ENCODE measurements at regions not wholly inside any gene's neighbourhood (a gene's known extent, or its start where the extent isn't known, plus 50 kb on each side); places are given as distances from the start of the nearest gene placed in this dataset.

GRCh38 chr9:79902825-79903600 lies 331.2 kb downstream of the TLE4 start:
- Histone ChIP-seq H3K79me2 (ENCODE audit: control insufficient read depth, insufficient read depth, low read length) (no peaks in the 10 kb centered on the region), H4K20me1 (replicated peaks; ENCODE audit: control insufficient read depth, extremely low read depth, insufficient read depth, low read length) (no peaks in the 10 kb centered on the region), H3K4me3 (replicated peaks in 1 of 3; ENCODE audit: insufficient read depth in 1 of 3, low read depth in 1 of 3, low read length in 3 of 3) (no peak overlapping the region), H3K36me3 (ENCODE audit: control insufficient read depth in 2 of 2, extremely low read depth in 1 of 2, insufficient read depth in 2 of 2, low read length in 2 of 2) (no peaks in the 10 kb centered on the region), H3K9me1 (replicated peaks; ENCODE audit: control insufficient read depth, extremely low read depth, insufficient read depth, low read length) (no peaks in the 10 kb centered on the region), H3K27me3 (ENCODE audit: control insufficient read depth in 2 of 2, insufficient read depth in 2 of 2, low read length in 2 of 2) (peaks cover 0 to 3% of the 10 kb centered on the region in 2 experiments), H2AFZ (ENCODE audit: low read depth, low read length) (no peak overlapping the region), H3K4me2 (ENCODE audit: insufficient read depth, low read length) (no peak overlapping the region), H3K4me1 (ENCODE audit: control insufficient read depth, extremely low read depth, insufficient read depth, low read length) (no peaks in the 10 kb centered on the region), H3K9me3 (replicated peaks; ENCODE audit: control insufficient read depth, insufficient read depth, low read length) (no peaks in the 10 kb centered on the region), H3K9ac (replicated peaks; ENCODE audit: extremely low read depth, insufficient read depth, low read length) (no peak overlapping the region), H3K27ac (ENCODE audit: insufficient read depth, low read depth, low read length) (no peak overlapping the region)
- CTCF ChIA-PET = no interaction called here
- POLR2A ChIA-PET = no interaction called here
- FAIRE-seq (no peak), DNase-seq (ENCODE audit: low read depth, low spot score) (no peak)
- BruUV-seq (replicated peaks) = no TSS peak
- intact Hi-C loops (cut with micrococcal nuclease) = no loop called here
- no peak for TF ChIP-seq FOS (IDR thresholded peaks at IDR 0.05; ENCODE audit: borderline replicate concordance, insufficient read depth, low read length)
- dilution Hi-C loops (cut with MboI; ENCODE audit: extremely low pct_ligation_motif_present, low sequenced_read_pairs) = no loop called here

GRCh38 chr9:79900754-79901153 lies 329.0 kb downstream of the TLE4 start:
- intact Hi-C loops (cut with micrococcal nuclease) (no loop called here), dilution Hi-C loops (cut with MboI; ENCODE audit: extremely low pct_ligation_motif_present, low sequenced_read_pairs) (no loop called here)
- Histone ChIP-seq H4K20me1 (replicated peaks; ENCODE audit: control insufficient read depth, extremely low read depth, insufficient read depth, low read length) (no peaks in the 10 kb centered on the region), H3K27ac (ENCODE audit: insufficient read depth, low read depth, low read length) (no peak overlapping the region), H3K9me3 (replicated peaks; ENCODE audit: control insufficient read depth, insufficient read depth, low read length) (no peaks in the 10 kb centered on the region), H3K4me1 (ENCODE audit: control insufficient read depth, extremely low read depth, insufficient read depth, low read length) (no peaks in the 10 kb centered on the region), H2AFZ (ENCODE audit: low read depth, low read length) (no peak overlapping the region), H3K27me3 (ENCODE audit: control insufficient read depth in 2 of 2, insufficient read depth in 2 of 2, low read length in 2 of 2) (peaks cover 0 to 3% of the 10 kb centered on the region in 2 experiments), H3K9ac (replicated peaks; ENCODE audit: extremely low read depth, insufficient read depth, low read length) (no peak overlapping the region), H3K9me1 (replicated peaks; ENCODE audit: control insufficient read depth, extremely low read depth, insufficient read depth, low read length) (no peaks in the 10 kb centered on the region), H3K4me3 (replicated peaks in 1 of 3; ENCODE audit: insufficient read depth in 1 of 3, low read depth in 1 of 3, low read length in 3 of 3) (no peak overlapping the region), H3K79me2 (ENCODE audit: control insufficient read depth, insufficient read depth, low read length) (no peaks in the 10 kb centered on the region), H3K4me2 (ENCODE audit: insufficient read depth, low read length) (no peak overlapping the region), H3K36me3 (ENCODE audit: control insufficient read depth in 2 of 2, extremely low read depth in 1 of 2, insufficient read depth in 2 of 2, low read length in 2 of 2) (no peaks in the 10 kb centered on the region)
- CTCF ChIA-PET = no interaction called here
- no TSS peak for BruUV-seq (replicated peaks)
- POLR2A ChIA-PET = no interaction called here
- TF ChIP-seq POLR2AphosphoS5 (IDR thresholded peaks at IDR 0.05; ENCODE audit: insufficient read depth, low read depth, low read length) (no peak), POLR2A (IDR thresholded peaks at IDR 0.05; ENCODE audit: low read depth, low read length) (no peak), GATA2 (IDR thresholded peaks at IDR 0.05; ENCODE audit: insufficient read depth, insufficient read length, low read depth, low read length) (no peak), FOS (IDR thresholded peaks at IDR 0.05; ENCODE audit: borderline replicate concordance, insufficient read depth, low read length) (no peak), MYC (IDR thresholded peaks at IDR 0.05; ENCODE audit: low read depth, low read length) (no peak), CTCF (IDR thresholded peaks at IDR 0.05; ENCODE audit: extremely low read depth in 1 of 2, insufficient read depth in 1 of 2, low read depth in 1 of 2, low read length in 2 of 2) (no peak), MAX (IDR thresholded peaks at IDR 0.05; ENCODE audit: insufficient read depth, insufficient read length) (no peak), JUN (IDR thresholded peaks at IDR 0.05; ENCODE audit: borderline replicate concordance, insufficient read depth, insufficient read length, low read depth) (no peak), EZH2 (IDR thresholded peaks at IDR 0.05; ENCODE audit: borderline replicate concordance, low read depth, low read length, severe bottlenecking) (no peak)
- FAIRE-seq (no peak), DNase-seq (ENCODE audit: low read depth, low spot score) (no peak)
